ENCODE measurements at regions not wholly inside any gene's neighbourhood (a gene's known extent, or its start where the extent isn't known, plus 50 kb on each side); places are given as distances from the start of the nearest gene placed in this dataset.

- no peak for TF ChIP-seq CTCF (IDR thresholded peaks at IDR 0.05; ENCODE audit: low read length)
- no peak for TF ChIP-seq EZH2 (optimal IDR thresholded peaks at IDR 0.05; ENCODE audit: low read depth, low read length)
- TF ChIP-seq EZH2phosphoT487 (IDR thresholded peaks at IDR 0.05; ENCODE audit: low read length): no peak
Measured at GRCh38 chr4:62591756-62592155, 1391.6 kb downstream of the ADGRL3 start.
